A673 (cell line): ENCODE measurements at regions not wholly inside any gene's neighbourhood (a gene's known extent, or its start where the extent isn't known, plus 50 kb on each side); places are given as distances from the start of the nearest gene placed in this dataset.
A peak's percentile ranks its signal among the peaks of the same experiment; 100 is the strongest.

Experiments
- BruUV-seq: library from RNA; stranded (reverse); fragments of 400-500 nt; replicated peaks from 2 replicates; lab custom pipeline; 2021; lab: Mats Ljungman, UMichigan
- CTCF ChIA-PET: fragments of 300-600 bp; sonication (Branson Sonifier 250); formaldehyde crosslinking; loops from one replicate; lab custom pipeline; 2022; ENCODE audit warnings: antibody characterized with exemption; lab: Charles Lee
- POLR2A ChIA-PET: fragments of 300-600 bp; sonication (Branson Sonifier 250); formaldehyde crosslinking; loops from one replicate; lab custom pipeline; 2022; ENCODE audit warnings: antibody characterized with exemption; ENCODE audit not compliant: low non-redundant PET; lab: Charles Lee
- DNase-seq: peaks from one replicate; pipeline ENCODE4 v3.0.0-alpha.2; 2015; ENCODE audit warnings: low spot score
- H3K27ac ChIP-seq: fragments of 200-600 bp; sonication (generic); 2 replicates; pipeline ENCODE4 v1.5.1; 2016; ENCODE audit warnings: mixed run types, low read depth, mild to moderate bottlenecking, mixed read lengths, antibody characterized with exemption, low read length; ENCODE audit not compliant: poor library complexity, severe bottlenecking
- H3K27me3 ChIP-seq: fragments of 200-600 bp; sonication (generic); replicated peaks from 2 replicates; pipeline ENCODE4 v1.6.1; 2017; ENCODE audit warnings: mixed run types, low read depth, mild to moderate bottlenecking, mixed read lengths, antibody characterized with exemption, low read length; ENCODE audit not compliant: insufficient read depth, poor library complexity
- H3K36me3 ChIP-seq: fragments of 200-600 bp; sonication (generic); 2 replicates; pipeline ENCODE4 v1.6.1; 2016; ENCODE audit warnings: mixed run types, mild to moderate bottlenecking, mixed read lengths, antibody characterized with exemption, low read length; ENCODE audit not compliant: insufficient read depth, poor library complexity, severe bottlenecking
- H3K4me1 ChIP-seq: fragments of 200-600 bp; sonication (generic); 2 replicates; pipeline ENCODE4 v1.6.1; 2017; ENCODE audit warnings: mixed run types, mild to moderate bottlenecking, mixed read lengths, antibody characterized with exemption, low read length; ENCODE audit not compliant: insufficient read depth, poor library complexity, severe bottlenecking
- H3K4me3 ChIP-seq: fragments of 200-600 bp; sonication (generic); 2 replicates; pipeline ENCODE4 v1.5.1; 2016; ENCODE audit warnings: low read depth, mixed run types, mild to moderate bottlenecking, mixed read lengths, low read length; ENCODE audit not compliant: poor library complexity, severe bottlenecking
- H3K9me3 ChIP-seq: fragments of 200-600 bp; sonication (generic); 2 replicates; pipeline ENCODE4 v1.6.1; 2016; ENCODE audit warnings: mixed run types, low read depth, mild to moderate bottlenecking, mixed read lengths, antibody characterized with exemption, low read length; ENCODE audit not compliant: poor library complexity, severe bottlenecking
- EZH2 ChIP-seq: fragments of 200-600 bp; sonication (generic); IDR thresholded peaks from 2 replicates; pipeline ENCODE4 v1.6.1; 2017; ENCODE audit warnings: borderline replicate concordance, low read depth, mild to moderate bottlenecking, mixed read lengths, antibody characterized with exemption, low read length; ENCODE audit not compliant: poor library complexity, severe bottlenecking
- intact Hi-C: fragments of 100-400 bp; cut with micrococcal nuclease; formaldehyde crosslinking; loops from one replicate; pipeline ENCODE4 v1.10.0; 2022; ENCODE audit not compliant: unreplicated experiment
- TF ChIP-seq, protein P1 (sequence below): fragments of 300-800, 200-600 bp; sonication (generic); conservative IDR thresholded peaks from 2 replicates; pipeline ENCODE4 v1.5.1; 2017; ENCODE audit warnings: low read depth, mild to moderate bottlenecking, antibody characterized with exemption, low read length, moderate library complexity, mixed read lengths

DNA sequence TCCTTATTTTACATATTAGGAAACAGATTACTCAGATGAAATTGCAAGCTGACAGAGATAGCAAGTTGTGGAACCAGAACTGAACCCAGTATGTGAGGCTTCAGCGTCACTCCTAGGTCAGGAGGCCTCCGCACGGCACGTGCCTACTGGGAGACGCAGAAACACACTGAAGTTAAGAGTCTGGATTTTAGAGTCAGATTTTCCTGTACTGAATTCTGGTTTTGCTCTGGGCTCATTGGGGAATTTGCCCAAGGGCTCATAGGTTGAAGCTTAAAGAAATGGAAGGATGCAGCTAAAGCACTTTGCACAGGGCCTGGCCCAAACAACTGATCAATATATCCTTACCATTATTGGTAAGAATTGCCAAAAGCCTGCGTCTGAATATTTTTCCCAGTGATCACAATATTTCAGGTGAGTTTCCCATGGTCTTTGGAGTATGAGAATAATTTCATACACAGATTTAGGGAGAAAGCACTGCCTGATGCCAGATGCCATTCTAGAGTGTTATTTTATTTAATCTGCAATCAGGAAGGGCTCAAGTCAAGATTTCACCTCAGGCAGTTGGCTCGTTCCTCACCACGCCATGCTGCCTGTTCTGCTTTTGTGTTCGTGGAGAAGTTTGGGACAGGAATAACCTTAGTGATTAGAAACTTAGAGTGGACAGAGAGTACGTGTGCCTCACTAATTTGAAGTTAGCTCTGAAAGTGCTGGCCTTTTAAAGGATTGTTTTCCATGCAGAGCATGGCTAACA, 331.9 kb downstream of the MYCN start:
- Histone ChIP-seq H3K36me3 (no peaks in the 10 kb centered on the region), H3K9me3 (no peaks in the 10 kb centered on the region), H3K4me1 (no peaks in the 10 kb centered on the region), H3K4me3 (no peak overlapping the region), H3K27ac (no peak overlapping the region), H3K27me3 (no peaks in the 10 kb centered on the region)
- ChIA-PET POLR2A (no interaction called here), CTCF (no interaction called here)
- no TSS peak for BruUV-seq
- intact Hi-C loops: no loop called here
- no peak for DNase-seq
- TF ChIP-seq EZH2: no peak
- TF ChIP-seq, protein P1, sequence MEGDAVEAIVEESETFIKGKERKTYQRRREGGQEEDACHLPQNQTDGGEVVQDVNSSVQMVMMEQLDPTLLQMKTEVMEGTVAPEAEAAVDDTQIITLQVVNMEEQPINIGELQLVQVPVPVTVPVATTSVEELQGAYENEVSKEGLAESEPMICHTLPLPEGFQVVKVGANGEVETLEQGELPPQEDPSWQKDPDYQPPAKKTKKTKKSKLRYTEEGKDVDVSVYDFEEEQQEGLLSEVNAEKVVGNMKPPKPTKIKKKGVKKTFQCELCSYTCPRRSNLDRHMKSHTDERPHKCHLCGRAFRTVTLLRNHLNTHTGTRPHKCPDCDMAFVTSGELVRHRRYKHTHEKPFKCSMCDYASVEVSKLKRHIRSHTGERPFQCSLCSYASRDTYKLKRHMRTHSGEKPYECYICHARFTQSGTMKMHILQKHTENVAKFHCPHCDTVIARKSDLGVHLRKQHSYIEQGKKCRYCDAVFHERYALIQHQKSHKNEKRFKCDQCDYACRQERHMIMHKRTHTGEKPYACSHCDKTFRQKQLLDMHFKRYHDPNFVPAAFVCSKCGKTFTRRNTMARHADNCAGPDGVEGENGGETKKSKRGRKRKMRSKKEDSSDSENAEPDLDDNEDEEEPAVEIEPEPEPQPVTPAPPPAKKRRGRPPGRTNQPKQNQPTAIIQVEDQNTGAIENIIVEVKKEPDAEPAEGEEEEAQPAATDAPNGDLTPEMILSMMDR: no peak

DNA sequence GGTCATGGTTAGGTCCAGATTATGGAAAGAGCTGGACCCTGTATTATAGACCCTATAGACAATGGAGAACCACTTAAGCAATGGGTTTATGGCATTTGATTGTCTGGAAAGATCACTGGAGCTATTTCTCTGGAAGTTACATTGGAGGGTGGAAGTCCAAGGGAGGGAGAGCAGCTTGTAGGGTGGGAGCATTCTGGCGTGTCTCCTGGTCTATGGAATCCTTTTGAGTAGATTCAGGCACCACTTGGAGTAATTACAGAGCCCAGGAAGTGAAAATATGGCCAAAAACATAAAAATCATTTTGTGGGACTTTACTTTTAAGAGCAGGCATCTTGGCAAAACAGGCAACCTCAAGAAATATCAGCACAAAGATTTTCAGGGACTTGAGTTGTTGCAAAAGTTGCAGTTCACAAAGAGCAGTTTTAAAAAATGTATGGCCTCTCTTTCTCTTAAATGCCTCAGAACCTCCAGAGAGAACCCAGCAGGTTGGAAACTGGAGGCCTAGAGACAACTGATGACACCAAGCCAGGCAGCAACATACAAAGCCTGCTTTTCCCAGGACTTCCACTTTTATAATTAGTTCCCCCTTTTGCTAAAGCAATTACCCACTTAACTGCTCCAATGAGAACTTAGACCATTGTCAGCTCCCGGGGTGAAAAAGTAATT, 331.0 kb downstream of the MYCN start:
- no peaks in the 10 kb centered on the region for H3K27me3 ChIP-seq
- BruUV-seq: no TSS peak
- no peak overlapping the region for H3K4me3 ChIP-seq
- peak; percentile 6 for DNase-seq
- ChIA-PET CTCF (no interaction called here), POLR2A (no interaction called here)
- no peaks in the 10 kb centered on the region for H3K9me3 ChIP-seq
- H3K27ac ChIP-seq: no peak overlapping the region
- TF ChIP-seq EZH2: no peak
- TF ChIP-seq, protein P1: no peak
- intact Hi-C loops: no loop called here
- no peaks in the 10 kb centered on the region for H3K36me3 ChIP-seq
- H3K4me1 ChIP-seq: no peaks in the 10 kb centered on the region

DNA sequence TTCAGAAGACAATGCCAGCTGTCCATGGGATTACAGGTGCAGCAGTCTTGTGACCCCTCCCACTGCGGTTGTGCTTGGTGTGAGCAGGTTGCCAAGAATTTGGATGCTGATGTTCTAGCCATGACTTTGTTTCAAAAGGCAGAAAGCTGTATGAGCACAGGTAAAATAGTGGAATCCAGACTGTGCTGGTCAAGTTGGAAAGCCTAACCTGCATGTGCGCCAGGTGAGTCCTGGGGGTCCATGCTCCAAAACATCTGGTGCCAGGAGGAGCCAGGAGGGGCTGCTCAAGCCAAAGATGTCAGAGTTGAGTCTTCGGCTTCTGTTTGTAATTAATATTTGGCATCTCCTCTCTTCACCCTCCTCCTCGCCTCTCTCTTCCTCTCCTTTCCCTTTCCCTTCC, 330.1 kb downstream of the MYCN start:
- Histone ChIP-seq H3K27me3 (no peaks in the 10 kb centered on the region), H3K9me3 (no peaks in the 10 kb centered on the region), H3K4me1 (no peaks in the 10 kb centered on the region), H3K36me3 (no peaks in the 10 kb centered on the region), H3K4me3 (no peak overlapping the region), H3K27ac (no peak overlapping the region)
- intact Hi-C loops: no loop called here
- DNase-seq: no peak
- CTCF ChIA-PET: no interaction called here
- TF ChIP-seq, protein P1: no peak
- TF ChIP-seq EZH2: no peak
- POLR2A ChIA-PET: no interaction called here
- no TSS peak for BruUV-seq
